ENCODE measurements at regions not wholly inside any gene's neighbourhood (a gene's known extent, or its start where the extent isn't known, plus 50 kb on each side); places are given as distances from the start of the nearest gene placed in this dataset.

- H3K4me3 ChIP-seq, result no peak overlapping the region
- H3K27me3 ChIP-seq, result peaks cover 22% of the 10 kb centered on the region
- H3K27ac ChIP-seq, result no peak overlapping the region
- DNase-seq, result no peak
- H3K36me3 ChIP-seq (replicated peaks in 1 of 2), result no peaks in the 10 kb centered on the region
- 11 to 20% methylated on average over 1 of the region's 1 CpG; no CpG with 5 or more reads in 2 of the 4 donors for WGBS, 4 donors
- no peaks in the 10 kb centered on the region for H3K4me1 ChIP-seq (replicated peaks in 1 of 2)
- TF ChIP-seq, protein P1, sequence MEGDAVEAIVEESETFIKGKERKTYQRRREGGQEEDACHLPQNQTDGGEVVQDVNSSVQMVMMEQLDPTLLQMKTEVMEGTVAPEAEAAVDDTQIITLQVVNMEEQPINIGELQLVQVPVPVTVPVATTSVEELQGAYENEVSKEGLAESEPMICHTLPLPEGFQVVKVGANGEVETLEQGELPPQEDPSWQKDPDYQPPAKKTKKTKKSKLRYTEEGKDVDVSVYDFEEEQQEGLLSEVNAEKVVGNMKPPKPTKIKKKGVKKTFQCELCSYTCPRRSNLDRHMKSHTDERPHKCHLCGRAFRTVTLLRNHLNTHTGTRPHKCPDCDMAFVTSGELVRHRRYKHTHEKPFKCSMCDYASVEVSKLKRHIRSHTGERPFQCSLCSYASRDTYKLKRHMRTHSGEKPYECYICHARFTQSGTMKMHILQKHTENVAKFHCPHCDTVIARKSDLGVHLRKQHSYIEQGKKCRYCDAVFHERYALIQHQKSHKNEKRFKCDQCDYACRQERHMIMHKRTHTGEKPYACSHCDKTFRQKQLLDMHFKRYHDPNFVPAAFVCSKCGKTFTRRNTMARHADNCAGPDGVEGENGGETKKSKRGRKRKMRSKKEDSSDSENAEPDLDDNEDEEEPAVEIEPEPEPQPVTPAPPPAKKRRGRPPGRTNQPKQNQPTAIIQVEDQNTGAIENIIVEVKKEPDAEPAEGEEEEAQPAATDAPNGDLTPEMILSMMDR (IDR thresholded peaks at IDR 0.05), result no peak
- no peak for TF ChIP-seq POLR2A (IDR thresholded peaks at IDR 0.05)
- no peaks in the 10 kb centered on the region for H3K9me3 ChIP-seq (replicated peaks in 1 of 3)
- intact Hi-C loops (cut with DNase I), result no loop called here
Measured at GRCh38 chrX:65920620-65921019, 119.3 kb downstream of the VSIG4 start.

- no peaks in the 10 kb centered on the region for H3K4me1 ChIP-seq (replicated peaks in 1 of 2)
- intact Hi-C loops (cut with DNase I), result no loop called here
- no peaks in the 10 kb centered on the region for H3K9me3 ChIP-seq (replicated peaks in 1 of 3)
- no peak overlapping the region for H3K27ac ChIP-seq
- H3K27me3 ChIP-seq, result no peaks in the 10 kb centered on the region
- H3K4me3 ChIP-seq, result no peak overlapping the region
- no peaks in the 10 kb centered on the region for H3K36me3 ChIP-seq (replicated peaks in 1 of 2)
- no peak for TF ChIP-seq POLR2A (IDR thresholded peaks at IDR 0.05)
- TF ChIP-seq, protein P1 (IDR thresholded peaks at IDR 0.05), result no peak
- WGBS, 4 donors, result 60 to 71% (median 66%) methylated on average over 3 of the region's 3 CpGs
- DNase-seq, result no peak
Measured at GRCh38 chrX:65910899-65911298, 129.0 kb downstream of the VSIG4 start.

- Histone ChIP-seq H3K27me3 (peaks cover 16% of the 10 kb centered on the region), H3K36me3 (replicated peaks in 1 of 2) (no peaks in the 10 kb centered on the region), H3K27ac (no peak overlapping the region), H3K9me3 (replicated peaks in 1 of 3) (no peaks in the 10 kb centered on the region), H3K4me1 (replicated peaks in 1 of 2) (no peaks in the 10 kb centered on the region), H3K4me3 (no peak overlapping the region)
- no peak for DNase-seq
- TF ChIP-seq, protein P1 (IDR thresholded peaks at IDR 0.05), result no peak
- no peak for TF ChIP-seq POLR2A (IDR thresholded peaks at IDR 0.05)
- WGBS, 4 donors, result 38 to 68% (median 52%) methylated on average over 1 of the region's 1 CpG
- intact Hi-C loops (cut with DNase I), result no loop called here
Measured at GRCh38 chrX:65903750-65904149, 136.1 kb downstream of the VSIG4 start.

- Histone ChIP-seq H3K27ac (no peak overlapping the region), H3K27me3 (peaks cover 16% of the 10 kb centered on the region), H3K4me3 (no peak overlapping the region), H3K9me3 (replicated peaks in 1 of 3) (no peaks in the 10 kb centered on the region), H3K4me1 (replicated peaks in 1 of 2) (no peaks in the 10 kb centered on the region), H3K36me3 (replicated peaks in 1 of 2) (no peaks in the 10 kb centered on the region)
- TF ChIP-seq, protein P1 (IDR thresholded peaks at IDR 0.05), result no peak
- WGBS, 4 donors, result 44 to 57% (median 48%) methylated on average over 3 of the region's 3 CpGs
- no peak for DNase-seq
- intact Hi-C loops (cut with DNase I), result no loop called here
Measured at GRCh38 chrX:65902011-65902410, 137.9 kb downstream of the VSIG4 start.

Measured in adrenal gland (tissue), 9 donors.